GM13977 (cell line): ENCODE measurements at regions not wholly inside any gene's neighbourhood (a gene's known extent, or its start where the extent isn't known, plus 50 kb on each side); places are given as distances from the start of the nearest gene placed in this dataset.
A peak's percentile ranks its signal among the peaks of the same experiment; 100 is the strongest.

Experiments used
- DNase-seq: peaks from one replicate; pipeline ENCODE4 v3.0.0; 2012; ENCODE audit warnings: low spot score
- CTCF ChIP-seq: IDR thresholded peaks from 2 replicates; pipeline ENCODE4 v1.5.1; 2012; ENCODE audit warnings: mild to moderate bottlenecking, control low read depth; ENCODE audit not compliant: insufficient read depth; ENCODE audit errors: extremely low read depth, missing control alignments
- in situ Hi-C: fragments of 300-500 bp; cut with MboI; formaldehyde crosslinking; loops from one replicate; pipeline ENCODE4 v1.12.0; 2022; ENCODE audit warnings: low sequenced_read_pairs, low pct_unique_long_range_greater_than_20kb, mixed read lengths, inconsistent platforms; ENCODE audit not compliant: unreplicated experiment

- no peak for TF ChIP-seq CTCF
- in situ Hi-C loops: no loop called here
- no peak for DNase-seq
Measured at GRCh38 chr2:134109246-134109645, 144.6 kb upstream of the MGAT5 start.

- no peak for DNase-seq
- in situ Hi-C loops: loop anchor here (10.0 kb wide), 2 partner anchors 215 to 305 kb away; no protein-coding TSS in a partner anchor
- no peak for TF ChIP-seq CTCF
Measured at GRCh38 chr2:134109725-134110124, 144.1 kb upstream of the MGAT5 start.

- DNase-seq: no peak
- TF ChIP-seq CTCF: no peak
- in situ Hi-C loops: loop anchor here (10.0 kb wide), 2 partner anchors 216 to 304 kb away; no protein-coding TSS in a partner anchor
Measured at GRCh38 chr2:134110532-134110931, 143.3 kb upstream of the MGAT5 start.

GRCh38 chr2:134117676-134118075 is 136.2 kb upstream of the MGAT5 start:
- no peak for DNase-seq
- no peak for TF ChIP-seq CTCF
- in situ Hi-C loops: loop anchor here (10.0 kb wide), 2 partner anchors 223 to 297 kb away; no protein-coding TSS in a partner anchor

- DNase-seq: peak; percentile 86
- in situ Hi-C loops: loop anchor here (10.0 kb wide), 2 partner anchors 224 to 296 kb away; no protein-coding TSS in a partner anchor
- TF ChIP-seq CTCF: peak; percentile 77
Measured at GRCh38 chr2:134118279-134119116, 135.4 kb upstream of the MGAT5 start.

- no peak for TF ChIP-seq CTCF
- in situ Hi-C loops: loop anchor here (10.0 kb wide), 2 partner anchors 224 to 296 kb away; no protein-coding TSS in a partner anchor
- no peak for DNase-seq
Measured at GRCh38 chr2:134119117-134119712, 134.7 kb upstream of the MGAT5 start.
